HG02938 (cell line): ENCODE measurements at regions not wholly inside any gene's neighbourhood (a gene's known extent, or its start where the extent isn't known, plus 50 kb on each side); places are given as distances from the start of the nearest gene placed in this dataset.
"Not testable (repeated sequence)": the region's sequence is repeated elsewhere in the genome, so short reads cannot be mapped to it uniquely, and the experiment has no call there.

Experiments used
- ATAC-seq: cut with Tn5 transposase; IDR thresholded peaks from one replicate; pipeline ENCODE4 v1.9.1; 2021; ENCODE audit warnings: mild to moderate bottlenecking, moderate library complexity; ENCODE audit not compliant: unreplicated experiment

- ATAC-seq = no peak
Measured at GRCh38 chr2:17460371-17461086, 57.7 kb downstream of the RAD51AP2 start.

GRCh38 chr2:17455343-17455742 is 62.9 kb downstream of the RAD51AP2 start:
- no peak for ATAC-seq

- ATAC-seq = not testable (repeated sequence)
Measured at GRCh38 chr2:17446191-17446590, 72.0 kb downstream of the RAD51AP2 start.

GRCh38 chr2:17445744-17446143 is 72.5 kb downstream of the RAD51AP2 start:
- ATAC-seq = no peak

- ATAC-seq = no peak
Measured at GRCh38 chr2:17442334-17442733, 75.9 kb downstream of the RAD51AP2 start.

GRCh38 chr2:17441790-17442189 is 76.5 kb downstream of the RAD51AP2 start:
- ATAC-seq = no peak

- no peak for ATAC-seq
Measured at GRCh38 chr2:17441055-17441771, 77.0 kb downstream of the RAD51AP2 start.

GRCh38 chr2:17430326-17430725 is 87.9 kb downstream of the RAD51AP2 start:
- no peak for ATAC-seq

GRCh38 chr2:17429130-17429529 is 89.1 kb downstream of the RAD51AP2 start:
- ATAC-seq = no peak

GRCh38 chr2:17427401-17427800 is 90.8 kb downstream of the RAD51AP2 start:
- no peak for ATAC-seq

- ATAC-seq = no peak
Measured at GRCh38 chr2:17426743-17427142, 91.5 kb downstream of the RAD51AP2 start.

- no peak for ATAC-seq
Measured at GRCh38 chr2:17422061-17422460, 96.2 kb downstream of the RAD51AP2 start.

- no peak for ATAC-seq
Measured at GRCh38 chr2:17416884-17417391, 101.3 kb downstream of the RAD51AP2 start.

- ATAC-seq = no peak
Measured at GRCh38 chr2:17413036-17413435, 105.2 kb downstream of the RAD51AP2 start.

- ATAC-seq = no peak
Measured at GRCh38 chr2:17401096-17401495, 117.1 kb downstream of the RAD51AP2 start.

- no peak for ATAC-seq
Measured at GRCh38 chr2:17398770-17399169, 119.5 kb downstream of the RAD51AP2 start.

- no peak for ATAC-seq
Measured at GRCh38 chr2:17388798-17389197, 129.4 kb downstream of the RAD51AP2 start.

- ATAC-seq = no peak
Measured at GRCh38 chr2:17387591-17387990, 130.6 kb downstream of the RAD51AP2 start.

- no peak for ATAC-seq
Measured at GRCh38 chr2:17386771-17387170, 131.5 kb downstream of the RAD51AP2 start.

- no peak for ATAC-seq
Measured at GRCh38 chr2:17380003-17380402, 138.2 kb downstream of the RAD51AP2 start.

- ATAC-seq = no peak
Measured at GRCh38 chr2:17375262-17375661, 143.0 kb downstream of the RAD51AP2 start.

GRCh38 chr2:17373741-17374140 is 144.5 kb downstream of the RAD51AP2 start:
- no peak for ATAC-seq
